ENCODE measurements at regions not wholly inside any gene's neighbourhood (a gene's known extent, or its start where the extent isn't known, plus 50 kb on each side); places are given as distances from the start of the nearest gene placed in this dataset.

DNA sequence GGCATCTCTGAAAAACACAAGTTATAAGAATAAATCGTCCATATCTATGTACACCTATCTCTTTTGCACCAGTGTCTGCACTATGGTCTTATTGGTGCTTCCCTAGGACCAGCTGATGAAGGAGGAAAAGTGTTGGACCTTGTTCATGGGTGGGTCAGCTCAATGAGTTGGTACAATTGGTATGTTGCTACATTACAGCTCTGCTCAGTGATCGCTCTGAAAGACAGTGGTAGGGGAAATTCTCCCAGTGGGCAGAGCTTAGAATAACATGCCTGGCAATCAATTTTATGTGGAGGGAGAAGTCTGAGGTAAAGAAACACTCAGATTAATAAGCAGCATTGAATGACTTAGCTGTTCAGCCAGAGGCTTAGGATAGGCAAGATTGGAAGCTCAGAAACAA lies 138.7 kb upstream of the KL start:
- no peaks in the 10 kb centered on the region for H3K4me1 ChIP-seq
- DNase-seq (no peak), ATAC-seq (no peak)
- H3K27me3 ChIP-seq (ENCODE audit: insufficient read depth in 3 of 3, low read length in 2 of 3), result no peaks in the 10 kb centered on the region
- no peak overlapping the region for H3K27ac ChIP-seq
- H3K4me3 ChIP-seq, result no peak overlapping the region
- TF ChIP-seq CTCF (IDR thresholded peaks at IDR 0.05), result no peak
- intact Hi-C loops (cut with DNase I), result no loop called here
- 81 to 85% (median 84%) methylated on average over 2 of the region's 2 CpGs for WGBS, 3 donors
- no peaks in the 10 kb centered on the region for H3K9me3 ChIP-seq
- H3K36me3 ChIP-seq (ENCODE audit: insufficient read depth in 1 of 2, low read depth in 1 of 2), result no peaks in the 10 kb centered on the region

GRCh38 chr13:32878163-32878562 lies 138.1 kb upstream of the KL start:
- 88 to 92% (median 90%) methylated on average over 4 of the region's 4 CpGs for WGBS, 3 donors
- no peak for ATAC-seq

DNA sequence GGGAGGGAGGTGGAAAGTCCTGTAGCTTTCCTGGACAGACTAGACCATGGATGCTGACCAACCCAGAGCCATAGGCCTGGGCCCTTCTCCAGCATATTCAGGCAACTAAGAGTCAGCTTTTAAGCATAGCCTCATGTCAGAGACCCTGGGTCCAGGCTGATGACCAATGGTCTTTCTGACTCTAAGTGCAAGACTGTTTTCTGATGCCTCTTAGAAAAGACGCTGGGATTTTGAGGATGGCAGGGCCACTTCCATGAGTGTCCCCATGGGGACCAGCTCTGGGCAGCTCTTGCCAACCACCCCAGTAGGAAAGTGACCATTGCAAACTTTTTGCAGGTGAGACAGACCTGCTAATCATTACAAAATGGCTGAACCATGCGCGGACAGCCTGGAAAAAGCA lies 135.6 kb upstream of the KL start:
- no peak for TF ChIP-seq CTCF (IDR thresholded peaks at IDR 0.05)
- Histone ChIP-seq H3K9me3 (no peaks in the 10 kb centered on the region), H3K27me3 (ENCODE audit: insufficient read depth in 3 of 3, low read length in 2 of 3) (no peaks in the 10 kb centered on the region), H3K27ac (no peak overlapping the region), H3K4me1 (no peaks in the 10 kb centered on the region), H3K4me3 (no peak overlapping the region), H3K36me3 (ENCODE audit: insufficient read depth in 1 of 2, low read depth in 1 of 2) (no peaks in the 10 kb centered on the region)
- no peak for ATAC-seq
- no peak for DNase-seq
- intact Hi-C loops (cut with DNase I), result no loop called here
- 75 to 90% (median 86%) methylated on average over 3 of the region's 3 CpGs for WGBS, 3 donors

More at GRCh38 chr13:32878163-32878562, 138.1 kb upstream of the KL start:
- no peak for TF ChIP-seq CTCF (IDR thresholded peaks at IDR 0.05)
- H3K9me3 ChIP-seq, result no peaks in the 10 kb centered on the region
- no peak overlapping the region for H3K4me3 ChIP-seq
- no peak overlapping the region for H3K27ac ChIP-seq
- no peaks in the 10 kb centered on the region for H3K36me3 ChIP-seq (ENCODE audit: insufficient read depth in 1 of 2, low read depth in 1 of 2)
- no peaks in the 10 kb centered on the region for H3K27me3 ChIP-seq (ENCODE audit: insufficient read depth in 3 of 3, low read length in 2 of 3)
- intact Hi-C loops (cut with DNase I), result no loop called here
- no peak for DNase-seq
- no peaks in the 10 kb centered on the region for H3K4me1 ChIP-seq

GRCh38 chr13:32881074-32881776 lies 135.0 kb upstream of the KL start:
- WGBS, 3 donors, result 48 to 57% (median 50%) methylated on average over 2 of the region's 2 CpGs
- no peaks in the 10 kb centered on the region for H3K36me3 ChIP-seq (ENCODE audit: insufficient read depth in 1 of 2, low read depth in 1 of 2)
- H3K4me3 ChIP-seq, result no peak overlapping the region
- DNase-seq, result no peak
- H3K27me3 ChIP-seq (ENCODE audit: insufficient read depth in 3 of 3, low read length in 2 of 3), result no peaks in the 10 kb centered on the region
- ATAC-seq, result peak in 1 of 4 donors; percentile 35
- no peak for TF ChIP-seq CTCF (IDR thresholded peaks at IDR 0.05)
- no peaks in the 10 kb centered on the region for H3K9me3 ChIP-seq
- intact Hi-C loops (cut with DNase I), result no loop called here
- no peak overlapping the region for H3K27ac ChIP-seq
- no peaks in the 10 kb centered on the region for H3K4me1 ChIP-seq

DNA sequence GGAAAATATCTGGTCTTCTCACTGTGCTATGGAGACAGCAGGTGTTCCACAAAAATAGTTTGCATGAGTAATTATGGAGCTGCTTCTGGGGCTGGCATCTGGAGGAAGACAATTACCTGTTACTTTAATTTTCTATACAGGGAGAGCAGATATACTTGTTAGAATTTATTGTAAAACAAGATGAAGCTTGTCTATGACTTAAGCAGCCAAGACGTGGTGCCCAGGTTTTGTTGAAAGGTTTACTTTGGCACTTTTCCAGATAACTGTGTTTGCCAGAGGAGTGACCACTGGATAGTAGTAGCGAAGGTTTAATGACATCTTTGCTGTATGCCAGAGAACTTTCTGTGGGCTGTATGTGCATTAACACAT lies 134.5 kb upstream of the KL start:
- DNase-seq (no peak), ATAC-seq (no peak)
- Histone ChIP-seq H3K9me3 (no peaks in the 10 kb centered on the region), H3K4me3 (no peak overlapping the region), H3K27ac (no peak overlapping the region), H3K4me1 (no peaks in the 10 kb centered on the region), H3K36me3 (ENCODE audit: insufficient read depth in 1 of 2, low read depth in 1 of 2) (no peaks in the 10 kb centered on the region), H3K27me3 (ENCODE audit: insufficient read depth in 3 of 3, low read length in 2 of 3) (no peaks in the 10 kb centered on the region)
- no peak for TF ChIP-seq CTCF (IDR thresholded peaks at IDR 0.05)
- 79 to 84% (median 82%) methylated on average over 2 of the region's 2 CpGs for WGBS, 3 donors
- intact Hi-C loops (cut with DNase I), result no loop called here

Data from psoas muscle (tissue), 7 donors.